IMR-90 (cell line): ENCODE measurements at regions not wholly inside any gene's neighbourhood (a gene's known extent, or its start where the extent isn't known, plus 50 kb on each side); places are given as distances from the start of the nearest gene placed in this dataset.

ENCODE experiments used
- ATAC-seq: fragments of 200-7000 bp; cut with Tn5 transposase; 2 replicates; pipeline ENCODE4 v1.9.1; 2020; ENCODE audit warnings: low read depth, mild to moderate bottlenecking, moderate library complexity
- BruUV-seq: library from RNA; stranded (reverse); fragments of 400-500 nt; replicated peaks from 2 replicates; lab custom pipeline; 2021; lab: Mats Ljungman, UMichigan
- CTCF ChIA-PET: fragments of 300-600 bp; formaldehyde crosslinking; extraction: SDS; loops from one replicate; lab custom pipeline; 2021; ENCODE audit warnings: antibody characterized with exemption; lab: Yijun Ruan, JAX
- POLR2A ChIA-PET: fragments of 300-600 bp; sonication (Branson Sonifier 250); formaldehyde crosslinking; loops from one replicate; lab custom pipeline; 2022; ENCODE audit warnings: antibody characterized with exemption; ENCODE audit not compliant: unreplicated experiment; lab: Charles Lee
- DNase-seq: peaks from one replicate; pipeline ENCODE4 v3.0.0; 2013
- H2AFZ ChIP-seq: replicated peaks from 2 replicates; pipeline ENCODE3; 2013; ENCODE audit warnings: low read length, mild to moderate bottlenecking; ENCODE audit not compliant: poor library complexity
- H2AK5ac ChIP-seq: 2 replicates; pipeline ENCODE4 v1.6.1; 2013; ENCODE audit warnings: low read depth, low read length, inconsistent platforms
- H2AK9ac ChIP-seq: replicated peaks from 2 replicates; pipeline ENCODE3; 2013; ENCODE audit warnings: mild to moderate bottlenecking, low read depth, low read length, moderate library complexity; ENCODE audit not compliant: poor library complexity
- H2BK120ac ChIP-seq: 2 replicates; pipeline ENCODE4 v1.6.1; 2013; ENCODE audit warnings: low read depth, low read length, inconsistent platforms
- H2BK15ac ChIP-seq: 3 replicates; pipeline ENCODE4 v1.6.1; 2013; ENCODE audit warnings: low read depth, low read length, inconsistent platforms
- H2BK20ac ChIP-seq: 2 replicates; pipeline ENCODE4 v1.6.1; 2013; ENCODE audit warnings: low read depth, mild to moderate bottlenecking, inconsistent platforms, low read length, moderate library complexity
- H2BK5ac ChIP-seq: 2 replicates; pipeline ENCODE4 v1.6.1; 2013; ENCODE audit warnings: mild to moderate bottlenecking, low read depth, low read length, inconsistent platforms; ENCODE audit not compliant: poor library complexity, severe bottlenecking
- H3K14ac ChIP-seq: replicated peaks from 2 replicates; pipeline ENCODE4 v1.6.1; 2013; ENCODE audit warnings: low read depth, low read length, inconsistent platforms
- H3K18ac ChIP-seq: 2 replicates; pipeline ENCODE4 v1.6.1; 2013; ENCODE audit warnings: low read depth, low read length, control low read depth
- H3K23ac ChIP-seq: 2 replicates; pipeline ENCODE4 v1.6.1; 2013; ENCODE audit warnings: low read depth, low read length, inconsistent platforms
- H3K27ac ChIP-seq: 2 replicates; pipeline ENCODE4 v1.5.1; 2013; ENCODE audit warnings: mild to moderate bottlenecking, control low read depth, low read length; ENCODE audit not compliant: insufficient read depth
- H3K27me3 ChIP-seq: 2 replicates; pipeline ENCODE4 v1.6.1; 2013; ENCODE audit warnings: low read length; ENCODE audit not compliant: control insufficient read depth, insufficient read depth
- H3K36me3 ChIP-seq: 2 replicates; pipeline ENCODE4 v1.6.1; 2013; ENCODE audit warnings: low read length, mixed read lengths; ENCODE audit not compliant: control insufficient read depth, insufficient read depth
- H3K4ac ChIP-seq: 2 replicates; pipeline ENCODE4 v1.6.1; 2013; ENCODE audit warnings: low read depth, low read length, inconsistent platforms
- H3K4me1 ChIP-seq: 2 replicates; pipeline ENCODE4 v1.6.1; 2013; ENCODE audit warnings: low read length, mixed read lengths; ENCODE audit not compliant: control insufficient read depth, insufficient read depth
- H3K4me2 ChIP-seq: 2 replicates; pipeline ENCODE4 v1.6.1; 2013; ENCODE audit warnings: low read depth, mild to moderate bottlenecking, control low read depth, low read length, moderate library complexity
- H3K4me3 ChIP-seq: 2 replicates; pipeline ENCODE4 v1.5.1; 2013; ENCODE audit warnings: low read depth, mild to moderate bottlenecking, control low read depth, low read length, moderate library complexity; ENCODE audit not compliant: insufficient read depth
- H3K56ac ChIP-seq: 2 replicates; pipeline ENCODE4 v1.6.1; 2013; ENCODE audit warnings: low read length, inconsistent platforms; ENCODE audit not compliant: insufficient read depth; ENCODE audit errors: extremely low read depth
- H3K79me1 ChIP-seq, 2 experiments: 2 replicates each; pipeline ENCODE4 v1.6.1; 2013; ENCODE audit warnings: low read length in 2 of 2, inconsistent platforms in 1 of 2, low read depth in 1 of 2
- H3K9ac ChIP-seq: 2 replicates; pipeline ENCODE4 v1.6.1; 2013; ENCODE audit warnings: low read depth, low read length, control low read depth
- H3K9me1 ChIP-seq: 2 replicates; pipeline ENCODE4 v1.6.1; 2013; ENCODE audit warnings: low read length, inconsistent platforms; ENCODE audit not compliant: insufficient read depth
- H3K9me3 ChIP-seq: 2 replicates; pipeline ENCODE4 v1.6.1; 2013; ENCODE audit warnings: low read length; ENCODE audit not compliant: control insufficient read depth, insufficient read depth
- H4K20me1 ChIP-seq: 2 replicates; pipeline ENCODE4 v1.6.1; 2013; ENCODE audit warnings: low read length, inconsistent platforms; ENCODE audit not compliant: insufficient read depth
- H4K5ac ChIP-seq: 2 replicates; pipeline ENCODE4 v1.6.1; 2013; ENCODE audit warnings: mild to moderate bottlenecking, low read depth, low read length, control low read depth
- H4K8ac ChIP-seq, 2 experiments: 2 replicates each; pipeline ENCODE4 v1.6.1; 2013; ENCODE audit warnings: low read depth in 2 of 2, low read length in 2 of 2, control low read depth in 1 of 2, inconsistent platforms in 1 of 2
- H4K91ac ChIP-seq: 2 replicates; pipeline ENCODE4 v1.6.1; 2013; ENCODE audit warnings: low read depth, low read length, inconsistent platforms; ENCODE audit not compliant: insufficient read depth
- BHLHE40 ChIP-seq: fragments of 150-350 bp; IDR thresholded peaks from 2 replicates; pipeline ENCODE4 v1.6.1; 2016; ENCODE audit warnings: mild to moderate bottlenecking, low read depth, low read length
- FOS ChIP-seq: fragments of 150-350 bp; IDR thresholded peaks from 2 replicates; pipeline ENCODE4 v1.6.1; 2016; ENCODE audit warnings: low read depth, low read length
- SMC3 ChIP-seq: fragments of 150-350 bp; IDR thresholded peaks from 2 replicates; pipeline ENCODE4 v1.6.1; 2016; ENCODE audit warnings: low read depth, mild to moderate bottlenecking, antibody characterized with exemption, low read length, moderate library complexity
- WGBS, 2 experiments: methylation state at CpG; one replicate each; pipeline versions ENCODE4 v1.1.5 to v1.1.7; 2013; ENCODE audit warnings: missing lambda C conversion rate in 2 of 2; ENCODE audit not compliant: insufficient read length in 1 of 2; ENCODE audit errors: extremely low coverage in 2 of 2; 5-methylcytosine and 5-hydroxymethylcytosine counted together
- dilution Hi-C: fragments of 300-500 bp; cut with HindIII; formaldehyde crosslinking; loops from one replicate; pipeline ENCODE4 v1.14.3; 2018; ENCODE audit warnings: low sequenced_read_pairs; ENCODE audit not compliant: unreplicated experiment
- in situ Hi-C: fragments of 300-500 bp; cut with MboI; formaldehyde crosslinking; loops from 3 replicates; pipeline ENCODE4 v1.14.3; 2019; ENCODE audit warnings: low sequenced_read_pairs, inconsistent platforms, mixed read lengths
- intact Hi-C: fragments of 100-400 bp; cut with micrococcal nuclease; formaldehyde crosslinking; loops from 2 replicates; pipeline ENCODE4 v1.10.0; 2022

DNA sequence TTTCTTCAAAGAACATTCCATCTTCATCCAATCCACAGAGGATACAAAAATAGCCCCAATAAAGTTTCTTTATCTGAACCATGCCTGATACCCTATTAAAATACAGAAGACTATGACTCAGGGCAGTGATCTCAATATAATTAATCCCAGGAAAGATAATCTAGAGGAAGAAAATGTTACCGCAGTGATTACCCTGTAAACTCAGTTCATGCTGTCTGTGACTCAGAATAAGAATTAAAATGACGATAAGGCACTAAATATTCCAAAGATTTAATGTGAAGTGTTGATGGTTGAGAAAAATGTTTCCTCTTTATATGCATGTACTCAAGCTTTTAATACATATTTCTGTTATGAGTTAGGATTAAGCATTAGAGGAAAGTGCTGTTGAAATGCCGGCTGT is 88.6 kb upstream of the LYPLAL1 start:
- Histone ChIP-seq H2BK15ac (no peak overlapping the region), H3K56ac (no peak overlapping the region; the same call in 1 of the 2 replicates), H4K20me1 (no peaks in the 10 kb centered on the region), H2AK9ac (no peak overlapping the region), H2AFZ (no peak overlapping the region), H4K91ac (no peak overlapping the region), H4K5ac (no peak overlapping the region), H3K36me3 (no peaks in the 10 kb centered on the region), H3K4me3 (no peak overlapping the region), H3K79me1 (no peaks in the 10 kb centered on the region), H3K9ac (no peak overlapping the region), H3K9me3 (no peaks in the 10 kb centered on the region), H3K9me1 (peaks cover 5% of the 10 kb centered on the region), H3K27me3 (no peaks in the 10 kb centered on the region), H3K4me1 (peaks cover 6% of the 10 kb centered on the region), H3K14ac (no peak overlapping the region), H3K4ac (no peak overlapping the region), H4K8ac (no peak overlapping the region), H3K23ac (no peak overlapping the region), H2AK5ac (no peak overlapping the region), H3K4me2 (no peak overlapping the region), H2BK20ac (no peak overlapping the region), H2BK5ac (no peak overlapping the region), H3K27ac (no peak overlapping the region), H2BK120ac (no peak overlapping the region), H3K18ac (no peak overlapping the region)
- dilution Hi-C loops: no loop called here
- ATAC-seq: peak; percentile 19
- POLR2A ChIA-PET: no interaction called here
- peak; percentile 77 for DNase-seq
- no TSS peak for BruUV-seq
- WGBS, 2 experiments: no CpG with 5 or more reads among the region's 3 CpGs
- CTCF ChIA-PET: no interaction called here
- intact Hi-C loops: loop anchor here (5.0 to 10.0 kb wide), 2 partner anchors 302 to 480 kb away; no protein-coding TSS in a partner anchor
- in situ Hi-C loops: loop anchor here (25.0 kb wide), 1 partner anchor 477 kb away; no protein-coding TSS in a partner anchor
- 0 out of 2 replicates have a peak, but pooled peaks have one; percentile 15 for TF ChIP-seq BHLHE40
- peak; percentile 46; the same call in 1 of the 2 replicates for TF ChIP-seq FOS
- TF ChIP-seq SMC3: no peak
